Stomach (tissue), 8 donors: ENCODE measurements at regions not wholly inside any gene's neighbourhood (a gene's known extent, or its start where the extent isn't known, plus 50 kb on each side); places are given as distances from the start of the nearest gene placed in this dataset.

Experiments used
- DNase-seq, 2 donors: peaks; one replicate each; pipeline versions ENCODE4 v3.0.0 to v3.0.0-alpha.2; 2013 to 2019
- H3K27ac ChIP-seq, 5 donors: fragments of 200-600 bp in 4 of 5; sonication (generic) in 4 of 5; one replicate each; pipeline ENCODE4 v1.5.1; 2013 to 2019; ENCODE audit warnings: mild to moderate bottlenecking in 1 of 5, moderate library complexity in 1 of 5
- H3K27me3 ChIP-seq, 3 donors: fragments of 200-600 bp; sonication (generic); one replicate each; pipeline ENCODE4 v1.5.1; 2017 to 2019; ENCODE audit warnings: mixed run types in 1 of 3
- H3K36me3 ChIP-seq, 4 donors: fragments of 200-600 bp; sonication (generic); 1 replicate in 3 of 4; 2 replicates in 1 of 4; pipeline ENCODE4 v1.5.1; 2016 to 2019
- H3K4me1 ChIP-seq, 4 donors: fragments of 200-600 bp; sonication (generic); one replicate each; pipeline ENCODE4 v1.5.1; 2016 to 2019
- H3K4me3 ChIP-seq, 4 donors: fragments of 200-600 bp; sonication (generic) in 3 of 4; one replicate each; pipeline ENCODE4 v1.5.1; 2016 to 2019; ENCODE audit warnings: mild to moderate bottlenecking in 1 of 4
- H3K9me3 ChIP-seq, 4 donors: fragments of 200-600 bp; sonication (generic); one replicate each; pipeline ENCODE4 v1.5.1; 2016 to 2019
- CTCF ChIP-seq, 7 experiments: fragments of 450-650 bp in 4 of 7; fragments of 200-600 bp in 3 of 7; sonication (generic) in 3 of 7; IDR thresholded peaks; one replicate each; pipeline ENCODE4 v1.5.1; 2016 to 2019; ENCODE audit warnings: antibody characterized with exemption in 7 of 7, control low read depth in 2 of 7, mild to moderate bottlenecking in 1 of 7
- EP300 ChIP-seq: sonication (generic); formaldehyde crosslinking; IDR thresholded peaks from one replicate; pipeline ENCODE4 v1.6.1; 2017; ENCODE audit warnings: antibody characterized with exemption
- POLR2A ChIP-seq, 4 donors: fragments of 450-650 bp; IDR thresholded peaks; one replicate each; pipeline ENCODE4 v1.6.1; 2016; ENCODE audit warnings: antibody characterized with exemption in 4 of 4, control low read depth in 2 of 4, mild to moderate bottlenecking in 1 of 4, moderate library complexity in 1 of 4
- POLR2AphosphoS5 ChIP-seq, 3 donors: sonication (generic); formaldehyde crosslinking; IDR thresholded peaks; one replicate each; pipeline ENCODE4 v1.6.1; 2016; ENCODE audit warnings: antibody characterized with exemption in 3 of 3
- WGBS, 5 donors: extraction: QIAGEN DNeasy Blood & Tissue Kit in 3 of 5; methylation state at CpG; one replicate each; pipeline versions ENCODE4 v1.1.5 to v1.1.7; 2013 to 2018; 5-methylcytosine and 5-hydroxymethylcytosine counted together
- intact Hi-C: fragments of 100-400 bp; cut with DNase I; formaldehyde crosslinking; loops from one replicate; pipeline ENCODE4 v1.15.1; 2023; ENCODE audit warnings: low total_unique reads
- donor health status: healthy with polysubstance abuse.
- donor health status: Bipolar disorder and iron deficiency.
- donor health status: healthy.

- Histone ChIP-seq H3K27ac (no peak overlapping the region), H3K9me3 (no peaks in the 10 kb centered on the region), H3K27me3 (no peaks in the 10 kb centered on the region), H3K4me1 (no peaks in the 10 kb centered on the region), H3K4me3 (no peak overlapping the region), H3K36me3 (no peaks in the 10 kb centered on the region)
- WGBS, 5 donors, result 61 to 90% (median 79%) methylated on average over 1 of the region's 1 CpG
- DNase-seq, result no peak
- intact Hi-C loops, result no loop called here
- TF ChIP-seq EP300 (no peak), CTCF (IDR thresholded peaks at IDR 0.05) (no peak), POLR2A (IDR thresholded peaks at IDR 0.05) (no peak), POLR2AphosphoS5 (IDR thresholded peaks at IDR 0.05) (no peak)
Observed at GRCh38 chr12:78641837-78642423, 222.6 kb upstream of the SYT1 start.

- H3K9me3 ChIP-seq, result no peaks in the 10 kb centered on the region
- no peak for DNase-seq
- H3K4me1 ChIP-seq, result no peaks in the 10 kb centered on the region
- no peaks in the 10 kb centered on the region for H3K27me3 ChIP-seq
- no peaks in the 10 kb centered on the region for H3K36me3 ChIP-seq
- H3K27ac ChIP-seq, result no peak overlapping the region
- H3K4me3 ChIP-seq, result no peak overlapping the region
- TF ChIP-seq CTCF (IDR thresholded peaks at IDR 0.05) (no peak), POLR2A (IDR thresholded peaks at IDR 0.05) (no peak), POLR2AphosphoS5 (IDR thresholded peaks at IDR 0.05) (no peak), EP300 (no peak)
- WGBS, 5 donors, result 48 to 57% (median 54%) methylated on average over 2 of the region's 2 CpGs
- intact Hi-C loops, result no loop called here
Observed at GRCh38 chr12:78645956-78646355, 218.6 kb upstream of the SYT1 start.

GRCh38 chr12:78651755-78652154 lies 212.8 kb upstream of the SYT1 start:
- H3K4me1 ChIP-seq, result no peaks in the 10 kb centered on the region
- DNase-seq, result no peak
- intact Hi-C loops, result no loop called here
- no peak overlapping the region for H3K4me3 ChIP-seq
- no peaks in the 10 kb centered on the region for H3K27me3 ChIP-seq
- no peak for TF ChIP-seq CTCF (IDR thresholded peaks at IDR 0.05)
- no peak for TF ChIP-seq POLR2A (IDR thresholded peaks at IDR 0.05)
- no peak for TF ChIP-seq POLR2AphosphoS5 (IDR thresholded peaks at IDR 0.05)
- no peak for TF ChIP-seq EP300
- no peak overlapping the region for H3K27ac ChIP-seq
- H3K9me3 ChIP-seq, result no peaks in the 10 kb centered on the region
- H3K36me3 ChIP-seq, result no peaks in the 10 kb centered on the region

- Histone ChIP-seq H3K27me3 (no peaks in the 10 kb centered on the region), H3K36me3 (no peaks in the 10 kb centered on the region), H3K27ac (no peak overlapping the region), H3K4me3 (no peak overlapping the region), H3K9me3 (no peaks in the 10 kb centered on the region), H3K4me1 (no peaks in the 10 kb centered on the region)
- WGBS, 5 donors, result 61 to 84% (median 63%) methylated on average over 1 of the region's 1 CpG
- DNase-seq, result no peak
- intact Hi-C loops, result no loop called here
- TF ChIP-seq EP300 (no peak), CTCF (IDR thresholded peaks at IDR 0.05) (no peak), POLR2A (IDR thresholded peaks at IDR 0.05) (no peak), POLR2AphosphoS5 (IDR thresholded peaks at IDR 0.05) (no peak)
Observed at GRCh38 chr12:78666584-78666983, 198.0 kb upstream of the SYT1 start.
